NCI-H460 (cell line): ENCODE measurements at regions not wholly inside any gene's neighbourhood (a gene's known extent, or its start where the extent isn't known, plus 50 kb on each side); places are given as distances from the start of the nearest gene placed in this dataset.
"Not testable (repeated sequence)": the region's sequence is repeated elsewhere in the genome, so short reads cannot be mapped to it uniquely, and the experiment has no call there.

Experiments used
- DNase-seq: peaks from one replicate; pipeline ENCODE4 v3.0.0-alpha.2; 2016; ENCODE audit warnings: low read depth; ENCODE audit errors: extremely low read depth

GRCh38 chr20:26373066-26373465, 676.4 kb upstream of the ZNF337 start:
- not testable (repeated sequence) for DNase-seq

DNA sequence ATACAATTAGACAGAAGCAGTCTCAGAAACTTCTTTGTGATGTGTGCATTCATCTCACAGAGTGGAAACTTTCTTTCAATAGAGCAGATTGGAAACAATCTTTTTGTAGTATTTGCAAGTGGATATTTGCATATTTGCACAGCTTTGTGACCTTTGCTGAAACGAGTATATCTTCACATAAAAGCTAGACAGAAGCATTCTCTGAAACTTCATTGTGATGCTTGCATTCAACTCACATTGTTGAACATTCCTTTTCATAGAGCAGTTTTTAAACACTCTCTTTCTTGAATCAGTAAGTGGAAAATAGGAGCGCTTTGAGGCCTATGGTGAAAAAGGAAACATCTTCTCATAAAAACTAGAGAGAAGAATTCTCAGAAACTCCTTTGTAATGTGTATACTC, 657.9 kb upstream of the ZNF337 start:
- DNase-seq = no peak

- DNase-seq = no peak
These were observed 650.7 kb upstream of the ZNF337 start for GRCh38 chr20:26347396-26347795.

DNA sequence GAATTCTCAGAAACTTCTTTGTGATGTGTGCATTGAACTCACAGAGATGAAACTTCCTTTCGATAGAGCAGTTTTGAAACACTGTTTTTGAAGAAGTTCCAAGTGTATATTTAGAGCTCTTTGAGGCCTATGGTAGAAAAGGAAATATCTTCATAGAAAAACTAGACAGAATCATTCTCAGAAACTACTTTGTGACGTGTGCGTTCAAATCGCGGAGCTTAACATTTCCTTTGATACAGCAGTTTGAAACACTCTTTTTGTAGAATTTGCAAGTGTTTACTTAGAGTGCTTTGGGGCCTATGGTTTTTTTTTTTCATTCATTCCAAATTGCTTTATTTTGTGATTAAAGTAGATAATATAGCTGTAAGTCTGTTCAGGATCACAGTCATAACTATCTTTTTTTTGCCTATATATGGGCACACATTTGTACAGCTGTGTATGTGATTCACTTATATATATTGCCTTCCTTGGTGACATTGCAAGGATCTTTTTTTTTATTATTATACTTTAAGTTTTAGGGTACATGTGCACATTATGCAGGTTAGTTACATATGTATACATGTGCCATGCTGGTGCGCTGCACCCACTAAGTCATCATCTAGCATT, 643.9 kb upstream of the ZNF337 start:
- DNase-seq = not testable (repeated sequence)

- DNase-seq = no peak
These were observed 627.5 kb upstream of the ZNF337 start for GRCh38 chr20:26324177-26324576.

DNA sequence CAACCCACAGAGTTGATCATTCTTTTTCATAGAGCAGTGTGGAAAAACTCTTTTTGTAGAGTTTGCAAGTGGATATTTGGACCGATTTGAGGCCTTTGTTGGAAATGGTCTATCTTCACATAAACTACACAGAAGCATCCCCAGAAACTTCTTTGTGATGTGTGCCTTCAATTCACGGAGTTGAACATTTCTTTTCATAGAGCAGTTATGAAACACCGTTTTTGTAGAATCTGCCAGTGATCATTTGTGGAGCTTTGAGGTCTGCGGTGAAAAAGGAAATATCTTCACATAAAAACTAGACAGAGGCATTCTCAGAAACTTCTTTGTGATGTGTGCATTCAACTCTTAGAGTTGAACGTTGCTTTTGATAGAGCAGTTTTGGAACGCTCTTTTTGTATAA, 618.4 kb upstream of the ZNF337 start:
- no peak for DNase-seq

DNA sequence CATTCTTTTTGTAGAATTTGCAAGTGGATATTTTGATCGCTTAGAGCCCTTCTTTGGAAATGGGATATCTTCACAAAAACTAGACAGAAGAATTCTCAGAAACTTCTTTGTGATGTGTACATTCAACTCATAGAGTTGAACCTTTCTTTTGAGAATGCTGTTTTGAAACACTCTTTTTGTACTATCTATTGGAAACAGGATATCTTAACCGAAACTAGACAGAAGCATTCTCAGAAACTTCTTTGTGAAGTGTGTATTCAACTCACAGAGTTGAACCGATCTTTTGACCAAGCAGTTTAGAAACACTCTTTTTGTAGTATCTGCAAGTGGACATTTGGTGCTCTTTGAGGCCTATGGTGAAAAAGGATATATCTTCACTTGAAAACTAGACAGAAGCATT, 613.1 kb upstream of the ZNF337 start:
- DNase-seq = not testable (repeated sequence)

DNA sequence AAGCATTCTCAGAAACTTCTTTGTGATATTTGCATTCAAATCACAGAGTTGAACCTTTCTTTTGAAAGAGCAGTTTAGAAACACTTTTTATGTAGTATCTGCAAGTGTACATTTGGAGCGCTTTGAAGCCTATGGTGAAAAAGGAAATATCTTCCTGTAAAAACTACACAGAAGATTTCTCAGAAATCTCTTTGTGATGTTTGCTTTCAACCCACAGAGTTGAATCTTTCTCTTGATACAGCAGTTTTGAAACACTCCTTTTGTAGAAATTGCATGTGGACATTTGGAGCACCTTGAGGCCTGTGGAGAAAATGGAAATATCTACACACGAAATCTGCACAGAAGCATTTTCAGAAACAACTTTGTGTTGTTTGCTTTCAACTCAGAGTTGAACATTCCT, 612.3 kb upstream of the ZNF337 start:
- DNase-seq = no peak

DNA sequence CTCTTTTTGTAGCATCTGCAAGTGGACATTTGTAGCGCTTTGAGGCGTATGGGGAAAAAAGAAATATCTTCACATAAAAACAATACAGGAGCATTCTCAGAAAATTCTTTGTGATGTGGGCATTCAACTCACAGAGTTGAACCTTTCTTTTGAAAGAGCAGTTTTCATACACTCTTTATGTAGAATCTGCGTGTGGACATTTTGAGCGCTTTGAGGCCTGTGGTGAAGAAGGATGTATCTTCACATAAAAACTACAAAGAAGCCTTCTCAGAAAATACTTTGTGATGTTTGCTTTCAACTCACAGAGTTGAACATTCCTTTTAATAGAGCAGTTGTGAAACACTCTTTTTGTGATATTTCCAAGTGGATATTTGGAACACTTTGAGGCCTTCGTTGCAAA, 598.4 kb upstream of the ZNF337 start:
- DNase-seq = no peak

DNA sequence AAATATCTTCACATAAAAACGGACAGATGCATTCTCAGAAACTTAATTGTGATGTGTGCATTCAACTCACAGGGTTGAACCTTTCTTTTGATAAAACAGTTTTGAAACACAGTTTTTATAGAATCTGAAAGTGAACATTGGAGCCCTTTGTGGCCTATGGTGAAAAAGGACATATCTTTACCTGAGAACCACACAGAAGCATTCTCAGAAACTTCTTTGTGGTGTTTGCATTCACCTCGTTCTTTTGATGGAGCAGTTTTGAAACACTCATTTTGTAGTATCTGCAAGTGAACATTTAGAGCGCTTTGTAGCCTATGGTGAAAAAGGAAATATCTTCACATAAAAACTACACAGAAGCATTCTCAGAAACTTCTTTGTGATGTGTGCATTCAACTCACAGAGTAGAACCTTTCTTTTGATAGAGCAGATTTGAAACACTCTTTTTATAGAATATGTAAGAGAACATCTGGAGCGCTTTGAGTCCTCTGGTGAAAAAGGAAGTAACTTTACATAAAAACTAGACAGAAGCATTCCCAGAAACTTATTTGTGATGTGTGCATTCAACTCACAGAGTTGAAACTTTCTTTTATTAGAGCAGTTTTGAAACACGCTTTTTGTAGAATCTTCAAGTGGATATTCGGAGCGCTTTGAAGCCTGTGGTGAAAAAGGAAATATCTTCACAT, 591.9 kb upstream of the ZNF337 start:
- DNase-seq = not testable (repeated sequence)

GRCh38 chr20:26279238-26279637, 582.6 kb upstream of the ZNF337 start:
- no peak for DNase-seq

GRCh38 chr20:26277339-26277738, 580.7 kb upstream of the ZNF337 start:
- no peak for DNase-seq

DNA sequence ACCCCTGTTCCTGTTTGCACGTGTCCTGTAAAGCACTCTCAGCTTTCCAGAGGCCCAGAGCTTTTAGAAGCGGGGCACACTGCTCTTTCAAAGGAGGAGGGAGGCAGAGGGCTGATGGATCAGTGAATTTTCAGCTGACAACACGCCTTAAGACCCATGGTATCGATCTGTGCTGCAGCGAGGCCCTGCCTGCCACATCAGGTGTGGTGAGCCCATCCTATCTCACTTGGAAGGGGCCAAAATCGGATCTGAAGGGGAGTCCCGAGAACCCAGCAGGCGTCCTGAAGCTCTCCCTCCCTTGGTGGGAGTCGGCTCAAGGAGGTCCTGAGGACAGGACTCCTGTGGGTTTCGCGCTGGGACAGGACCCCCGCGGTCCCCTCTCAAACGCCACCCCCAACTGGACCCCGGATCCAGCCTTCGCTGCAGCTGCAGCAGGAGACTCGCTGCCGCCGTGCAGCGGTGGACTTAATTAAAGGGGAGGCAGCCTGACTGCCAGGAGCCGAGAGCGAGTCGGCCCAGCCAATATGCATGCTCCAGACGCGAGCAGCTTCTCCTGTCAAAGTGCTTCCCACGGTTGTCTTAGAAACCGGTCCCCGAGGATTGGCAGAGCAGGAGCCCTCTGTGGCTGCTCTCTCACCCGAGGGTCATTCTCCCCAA, 580.0 kb upstream of the ZNF337 start:
- no peak for DNase-seq

- DNase-seq = not testable (repeated sequence)
These were observed 572.1 kb upstream of the ZNF337 start for GRCh38 chr20:26268762-26269161.

- not testable (repeated sequence) for DNase-seq
These were observed 564.3 kb upstream of the ZNF337 start for GRCh38 chr20:26260925-26261324.

- DNase-seq = not testable (repeated sequence)
These were observed 555.8 kb upstream of the ZNF337 start for GRCh38 chr20:26252311-26252975.

GRCh38 chr20:26251376-26251775, 554.7 kb upstream of the ZNF337 start:
- DNase-seq = not testable (repeated sequence)

DNA sequence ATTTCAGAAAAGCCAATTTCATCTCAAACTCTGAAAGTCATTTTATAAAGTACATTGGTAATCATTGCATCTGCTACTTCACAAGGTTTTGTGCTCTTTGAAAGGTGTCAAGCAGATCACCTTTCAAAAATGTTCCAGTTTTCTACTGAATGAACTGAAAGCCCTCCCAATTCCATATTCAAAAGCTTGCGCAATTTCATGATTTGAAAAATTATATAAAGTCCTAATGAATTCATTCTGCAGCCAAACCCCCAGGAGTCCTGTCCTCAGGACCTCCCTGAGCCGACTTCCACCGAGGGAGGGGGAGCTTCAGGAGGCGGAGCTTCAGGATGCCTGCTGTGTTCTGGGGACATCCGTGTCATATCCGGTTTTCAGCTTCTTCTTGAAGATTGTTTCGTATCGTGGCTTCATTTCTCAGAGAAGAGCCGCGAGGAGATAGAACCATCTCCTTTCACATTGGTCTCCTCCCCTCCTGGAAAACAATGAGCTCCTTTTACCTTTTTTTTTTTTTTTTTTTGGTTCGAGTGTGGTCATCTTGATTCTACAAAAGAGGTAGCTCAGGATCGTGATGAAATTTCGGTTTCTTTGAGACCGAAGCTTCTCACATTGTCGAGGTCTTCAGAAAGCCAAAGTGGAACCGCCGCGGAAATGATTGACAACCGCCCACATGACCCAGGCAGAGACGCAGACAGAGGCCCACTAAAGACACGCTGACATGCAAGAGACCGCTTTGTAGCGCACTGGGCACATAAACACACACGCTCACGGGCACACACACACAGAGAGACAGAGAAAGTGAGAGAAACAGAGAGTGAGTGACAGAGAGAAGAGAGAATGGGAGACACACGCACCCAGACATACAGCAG, 553.8 kb upstream of the ZNF337 start:
- not testable (repeated sequence) for DNase-seq

- DNase-seq = no peak
These were observed 547.1 kb upstream of the ZNF337 start for GRCh38 chr20:26243731-26244130.

- not testable (repeated sequence) for DNase-seq
These were observed 524.0 kb upstream of the ZNF337 start for GRCh38 chr20:26220609-26221008.
